Uterus (tissue), 2 donors: ENCODE measurements at regions not wholly inside any gene's neighbourhood (a gene's known extent, or its start where the extent isn't known, plus 50 kb on each side); places are given as distances from the start of the nearest gene placed in this dataset.
"Not testable (repeated sequence)": the region's sequence is repeated elsewhere in the genome, so short reads cannot be mapped to it uniquely, and the experiment has no call there.

Source experiments
- CTCF ChIP-seq, 4 experiments: fragments of 200-600 bp in 2 of 4; fragments of 450-650 bp in 2 of 4; sonication (generic) in 2 of 4; IDR thresholded peaks; one replicate each; pipeline ENCODE4 v1.5.1; 2016 to 2019; ENCODE audit warnings: antibody characterized with exemption in 4 of 4, mild to moderate bottlenecking in 2 of 4, moderate library complexity in 1 of 4
- POLR2A ChIP-seq, 2 donors: fragments of 450-650 bp; IDR thresholded peaks; one replicate each; pipeline ENCODE4 v1.6.1; 2016; ENCODE audit warnings: antibody characterized with exemption in 2 of 2, mild to moderate bottlenecking in 1 of 2, moderate library complexity in 1 of 2

DNA sequence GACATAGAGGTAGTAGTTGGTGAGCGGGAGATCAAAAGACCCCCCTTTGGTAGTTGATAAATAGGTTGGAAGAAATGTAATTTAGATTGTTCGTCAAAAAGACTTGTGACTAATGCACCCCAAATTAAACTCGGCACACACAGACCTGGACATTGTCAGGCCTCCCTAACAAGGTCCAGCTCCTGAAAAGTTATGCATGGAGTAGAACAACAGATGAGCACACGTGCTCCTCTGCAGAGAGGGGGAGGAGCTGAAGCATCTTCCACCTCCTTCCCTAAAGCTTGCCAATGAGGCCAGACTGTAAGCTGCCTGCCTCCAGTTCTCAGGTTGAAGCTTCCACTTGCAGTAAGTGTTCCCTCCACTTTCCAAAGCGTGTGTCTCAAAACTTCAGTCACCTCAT is 153.5 kb upstream of the CXCL13 start:
- TF ChIP-seq CTCF, POLR2A (IDR thresholded peaks at IDR 0.05): not testable (repeated sequence)
